Stimulated activated CD4-positive, alpha-beta T cell treated with anti-CD3 and anti-CD28 coated beads, TNF-alpha, amount 100 ng/mL, for 48 hours (primary cell): ENCODE measurements at regions not wholly inside any gene's neighbourhood (a gene's known extent, or its start where the extent isn't known, plus 50 kb on each side); places are given as distances from the start of the nearest gene placed in this dataset.

ENCODE experiments used
- DNase-seq, 3 donors: peaks; one replicate each; pipeline ENCODE4 v3.0.0-alpha.2; 2020; ENCODE audit warnings: low read depth in 3 of 3

DNA sequence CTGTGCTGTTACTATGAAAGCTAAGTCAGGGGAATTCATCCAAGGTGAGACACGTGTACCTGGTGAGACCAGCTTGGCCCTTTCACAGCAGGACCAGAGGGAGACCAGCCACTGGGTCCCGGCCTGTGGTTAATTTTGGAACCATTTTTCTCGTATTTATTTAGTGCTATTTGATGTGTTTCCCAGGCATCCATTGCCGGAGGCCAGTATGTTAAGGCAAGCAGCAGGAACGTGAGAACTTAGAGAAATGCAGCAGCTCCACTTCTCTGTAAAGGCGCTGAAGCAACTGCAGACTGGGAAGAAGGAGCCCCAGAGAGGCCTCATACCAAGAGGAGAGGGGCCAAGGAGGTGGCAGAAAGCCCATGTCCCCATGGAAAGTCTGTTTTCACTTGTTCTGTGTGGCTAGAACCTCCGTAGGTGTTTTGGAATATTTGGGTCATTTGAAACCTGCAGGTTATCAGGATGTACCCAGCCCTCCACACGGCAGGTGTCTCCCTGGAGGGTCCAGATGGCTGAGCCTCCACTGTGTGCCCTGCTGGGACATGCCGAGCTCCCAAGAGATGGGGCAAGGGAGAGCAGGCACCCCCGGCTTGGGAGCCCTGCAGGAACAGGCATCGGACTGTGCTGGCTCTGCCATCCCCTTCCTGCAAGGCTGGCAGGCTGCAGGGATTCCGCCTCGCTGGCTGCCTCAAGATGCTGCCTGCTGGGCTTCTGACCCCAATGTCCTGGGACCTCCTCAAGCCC is 256.0 kb upstream of the RAB6C start:
- DNase-seq: no peak

- no peak for DNase-seq
These were observed 255.3 kb upstream of the RAB6C start for GRCh38 chr2:129724021-129724757.

GRCh38 chr2:129726216-129726615 is 253.2 kb upstream of the RAB6C start:
- no peak for DNase-seq

GRCh38 chr2:129727286-129727685 is 252.2 kb upstream of the RAB6C start:
- no peak for DNase-seq

- DNase-seq: no peak
These were observed 251.2 kb upstream of the RAB6C start for GRCh38 chr2:129728035-129728972.

GRCh38 chr2:129729011-129729410 is 250.5 kb upstream of the RAB6C start:
- DNase-seq: no peak

DNA sequence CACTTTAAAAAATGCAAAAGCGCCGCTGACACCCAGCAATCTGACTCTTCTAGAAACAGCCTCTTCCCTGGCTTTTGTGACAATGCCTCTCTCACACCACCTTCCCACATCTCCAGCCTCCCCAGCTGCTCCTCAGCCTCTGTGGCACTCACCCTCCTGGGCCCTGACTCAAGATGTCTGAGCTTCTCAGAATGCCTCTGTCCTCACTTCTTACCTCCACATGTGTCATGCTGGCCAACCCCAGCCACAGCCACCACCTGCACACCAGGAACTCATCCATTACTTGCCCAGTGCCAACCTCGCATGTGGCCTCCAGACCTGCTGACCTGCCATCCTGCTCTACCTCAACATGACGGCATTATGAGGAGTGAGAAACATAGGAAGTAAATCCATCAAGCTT is 249.8 kb upstream of the RAB6C start:
- no peak for DNase-seq

DNA sequence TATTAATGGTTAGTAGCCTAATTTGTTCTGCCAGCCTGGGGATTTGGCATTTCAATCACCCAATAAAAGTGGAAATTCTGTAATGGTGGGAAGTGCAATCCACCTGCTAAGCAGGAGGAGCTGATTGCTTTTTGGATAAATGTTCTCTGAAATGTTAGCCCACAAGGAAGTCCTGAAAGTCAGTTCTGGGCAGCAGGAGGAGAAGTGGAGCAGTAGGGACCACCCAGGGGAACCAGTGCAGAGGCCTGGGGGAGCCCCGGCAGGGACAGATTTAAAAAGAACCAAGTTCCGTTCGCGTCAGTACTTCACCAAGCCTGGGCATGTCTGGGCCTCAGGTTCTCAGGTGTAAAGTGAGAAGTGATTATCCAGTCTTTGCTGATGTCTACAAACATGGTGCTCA is 248.5 kb upstream of the RAB6C start:
- DNase-seq: no peak

DNA sequence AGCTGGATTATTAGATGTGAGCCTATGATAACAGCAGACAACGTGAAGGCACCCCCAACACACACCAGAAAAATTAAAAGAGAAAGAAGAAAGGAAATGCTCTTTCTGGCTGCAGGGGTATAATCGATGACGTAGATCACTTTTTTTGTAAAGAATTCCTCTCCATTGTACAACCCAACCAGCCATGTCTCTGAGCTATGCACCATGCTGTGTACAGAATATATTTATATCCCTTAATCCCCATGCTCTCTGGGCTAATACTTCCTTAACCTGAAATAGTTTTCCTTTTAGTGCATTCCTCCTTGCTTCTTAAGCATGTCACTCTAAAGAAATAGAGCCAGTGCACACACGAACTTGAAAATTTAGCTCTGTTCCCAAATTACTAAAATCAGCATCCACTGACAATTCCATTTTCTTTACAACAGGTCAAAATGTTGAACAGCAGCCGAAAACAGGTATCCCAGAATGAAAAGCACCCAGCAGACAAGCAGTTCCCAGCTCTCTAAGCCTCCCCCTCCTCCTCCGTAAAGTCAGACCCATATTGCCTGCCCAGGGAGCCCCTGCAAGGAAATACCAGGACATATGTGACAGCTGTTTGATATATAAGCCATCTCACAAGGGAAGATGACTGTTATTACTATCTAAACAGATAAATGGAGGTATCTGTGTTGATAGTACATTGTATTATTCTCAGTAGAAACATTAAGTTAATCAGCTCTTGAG is 247.4 kb upstream of the RAB6C start:
- no peak for DNase-seq

- DNase-seq: no peak
These were observed 246.8 kb upstream of the RAB6C start for GRCh38 chr2:129732630-129733026.

- no peak for DNase-seq
These were observed 246.4 kb upstream of the RAB6C start for GRCh38 chr2:129733041-129733440.

- no peak for DNase-seq
These were observed 245.9 kb upstream of the RAB6C start for GRCh38 chr2:129733579-129733978.

- DNase-seq: no peak
These were observed 245.0 kb upstream of the RAB6C start for GRCh38 chr2:129734343-129735034.

- no peak for DNase-seq
These were observed 243.9 kb upstream of the RAB6C start for GRCh38 chr2:129735576-129735975.

DNA sequence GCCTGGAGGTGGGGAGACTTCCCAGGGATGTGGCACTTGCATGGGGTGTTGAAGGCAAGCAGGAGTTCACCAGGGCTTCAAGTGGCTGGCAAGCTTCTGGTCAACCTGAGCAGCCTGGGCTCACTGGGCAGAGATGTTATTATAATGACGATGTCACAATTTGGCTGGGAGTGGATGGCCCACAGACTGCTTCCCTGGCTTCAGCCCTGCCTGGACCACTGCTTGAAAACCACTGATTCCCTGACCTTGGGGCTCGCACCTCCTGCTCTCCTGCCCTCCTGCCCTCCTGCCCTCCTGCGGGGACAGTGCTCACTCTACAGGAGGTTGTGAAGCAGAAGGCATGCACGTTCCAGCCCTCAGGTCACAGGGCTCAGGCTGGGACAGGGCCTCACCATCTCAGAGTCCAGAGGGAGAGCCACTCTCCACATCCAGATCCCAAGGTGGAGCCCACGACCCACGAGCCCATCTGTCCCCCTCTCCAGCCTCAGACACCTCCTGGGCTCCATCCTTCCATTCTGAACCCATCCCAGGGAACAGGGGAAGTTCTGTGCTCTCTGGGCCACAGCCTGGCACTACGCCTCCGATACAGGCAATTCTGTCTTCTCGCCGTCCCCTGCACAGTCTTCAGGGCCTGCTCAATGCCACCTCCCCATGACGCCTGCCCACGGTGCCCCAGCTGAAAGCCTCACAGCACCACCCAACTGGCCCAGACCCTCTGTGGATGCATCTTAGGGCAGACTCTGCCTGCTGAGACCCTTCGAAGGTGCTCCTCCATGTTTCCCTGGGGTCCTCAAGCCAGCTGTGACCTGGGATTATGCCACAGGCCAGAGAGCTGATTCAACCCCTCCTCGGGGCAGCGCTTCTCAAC is 241.6 kb upstream of the RAB6C start:
- no peak for DNase-seq

DNA sequence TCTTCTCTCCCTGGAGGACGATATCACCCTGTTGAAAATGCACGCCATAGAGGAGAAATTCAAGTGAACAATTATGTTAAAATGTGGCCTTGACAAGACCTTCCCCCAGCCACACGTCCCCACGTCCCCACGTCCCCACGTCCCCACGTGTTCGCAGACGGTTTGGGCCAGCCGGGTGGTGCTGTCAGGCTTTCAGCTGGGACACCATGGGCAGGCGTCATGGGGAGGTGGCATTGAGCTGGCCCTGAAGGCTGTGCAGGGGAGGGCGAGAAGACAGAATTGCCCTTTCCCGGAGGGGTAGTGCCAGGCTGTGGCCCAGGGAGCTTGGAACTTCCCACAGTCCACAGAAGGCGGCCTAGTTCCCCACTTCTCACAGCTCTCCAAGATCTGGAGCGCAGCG is 240.7 kb upstream of the RAB6C start:
- DNase-seq: no peak

GRCh38 chr2:129740504-129740903 is 239.0 kb upstream of the RAB6C start:
- no peak for DNase-seq

GRCh38 chr2:129741165-129741564 is 238.3 kb upstream of the RAB6C start:
- DNase-seq: no peak

DNA sequence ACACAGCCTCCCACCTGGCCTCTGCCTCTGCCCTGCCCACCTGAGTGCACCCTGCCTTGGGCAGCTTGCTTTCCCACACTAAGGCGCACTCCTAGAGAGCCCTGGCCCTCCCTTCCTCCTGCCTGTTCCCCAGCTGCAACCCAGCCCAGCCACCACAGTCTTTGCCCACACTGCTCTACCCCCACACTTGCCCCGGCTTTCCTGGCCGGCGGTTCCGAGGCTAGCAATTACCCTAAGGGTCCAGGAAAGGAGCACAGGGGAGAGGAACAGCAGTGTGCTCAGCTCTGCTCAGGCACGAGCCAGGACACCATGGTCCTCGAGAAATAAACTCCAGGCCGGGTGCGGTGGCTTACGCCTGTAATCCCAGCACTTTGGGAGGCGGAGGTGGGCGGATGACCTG is 237.8 kb upstream of the RAB6C start:
- no peak for DNase-seq
